DND-41 (cell line): ENCODE measurements at regions not wholly inside any gene's neighbourhood (a gene's known extent, or its start where the extent isn't known, plus 50 kb on each side); places are given as distances from the start of the nearest gene placed in this dataset.

ENCODE experiments used
- ATAC-seq: fragments of 200-7000 bp; cut with Tn5 transposase; 3 replicates; pipeline ENCODE4 v1.9.1; 2021; ENCODE audit warnings: low read depth; ENCODE audit not compliant: insufficient read depth
- DNase-seq: peaks from one replicate; pipeline ENCODE4 v3.0.0-alpha.2; 2020
- H2AFZ ChIP-seq: 2 replicates; pipeline ENCODE4 v1.6.0; 2012; ENCODE audit warnings: low read depth, low read length
- H3K27ac ChIP-seq: 2 replicates; pipeline ENCODE4 v1.5.1; 2012; ENCODE audit warnings: low read length, inconsistent platforms
- H3K27me3 ChIP-seq: fragments of 200-600 bp; sonication (generic); 2 replicates; pipeline ENCODE4 v1.6.0; 2012; ENCODE audit warnings: low read length, mild to moderate bottlenecking, inconsistent platforms; ENCODE audit not compliant: insufficient read depth, poor library complexity
- H3K36me3 ChIP-seq: 2 replicates; pipeline ENCODE4 v1.5.1; 2012; ENCODE audit warnings: low read length, inconsistent platforms; ENCODE audit not compliant: insufficient read depth
- H3K4me1 ChIP-seq: 2 replicates; pipeline ENCODE4 v1.5.1; 2012; ENCODE audit warnings: mild to moderate bottlenecking, low read length; ENCODE audit not compliant: insufficient read depth
- H3K4me2 ChIP-seq: 2 replicates; pipeline ENCODE4 v1.6.0; 2012; ENCODE audit warnings: mild to moderate bottlenecking, moderate library complexity, low read length, inconsistent platforms; ENCODE audit not compliant: insufficient read depth
- H3K4me3 ChIP-seq, 2 experiments: fragments of 200-600 bp in 1 of 2; shearing (Covaris generic) in 1 of 2; 2 replicates each; pipeline ENCODE4 v1.5.1; 2012 to 2016; ENCODE audit warnings: inconsistent platforms in 2 of 2, low read length in 2 of 2, mild to moderate bottlenecking in 2 of 2, low read depth in 1 of 2, moderate library complexity in 1 of 2
- H3K79me2 ChIP-seq: 2 replicates; pipeline ENCODE4 v1.6.0; 2012; ENCODE audit warnings: low read length, inconsistent platforms; ENCODE audit not compliant: insufficient read depth
- H3K9ac ChIP-seq: 2 replicates; pipeline ENCODE4 v1.6.0; 2012; ENCODE audit warnings: low read depth, mild to moderate bottlenecking, inconsistent platforms, low read length, moderate library complexity
- H3K9me3 ChIP-seq: 2 replicates; pipeline ENCODE4 v1.5.1; 2012; ENCODE audit warnings: low read length, moderate library complexity, mild to moderate bottlenecking, inconsistent platforms; ENCODE audit not compliant: insufficient read depth, severe bottlenecking
- H4K20me1 ChIP-seq: 2 replicates; pipeline ENCODE4 v1.6.0; 2012; ENCODE audit warnings: low read length; ENCODE audit not compliant: insufficient read depth
- CTCF ChIP-seq: IDR thresholded peaks from 2 replicates; pipeline ENCODE4 v1.5.1; 2012; ENCODE audit warnings: borderline replicate concordance, low read length, moderate library complexity, mild to moderate bottlenecking; ENCODE audit not compliant: poor library complexity, severe bottlenecking; ENCODE audit errors: extremely low read depth
- EZH2 ChIP-seq: IDR thresholded peaks from 3 replicates; pipeline ENCODE4 v1.6.1; 2012; ENCODE audit warnings: borderline replicate concordance, low read depth, mild to moderate bottlenecking, moderate library complexity, low read length, inconsistent platforms; ENCODE audit not compliant: severe bottlenecking

DNA sequence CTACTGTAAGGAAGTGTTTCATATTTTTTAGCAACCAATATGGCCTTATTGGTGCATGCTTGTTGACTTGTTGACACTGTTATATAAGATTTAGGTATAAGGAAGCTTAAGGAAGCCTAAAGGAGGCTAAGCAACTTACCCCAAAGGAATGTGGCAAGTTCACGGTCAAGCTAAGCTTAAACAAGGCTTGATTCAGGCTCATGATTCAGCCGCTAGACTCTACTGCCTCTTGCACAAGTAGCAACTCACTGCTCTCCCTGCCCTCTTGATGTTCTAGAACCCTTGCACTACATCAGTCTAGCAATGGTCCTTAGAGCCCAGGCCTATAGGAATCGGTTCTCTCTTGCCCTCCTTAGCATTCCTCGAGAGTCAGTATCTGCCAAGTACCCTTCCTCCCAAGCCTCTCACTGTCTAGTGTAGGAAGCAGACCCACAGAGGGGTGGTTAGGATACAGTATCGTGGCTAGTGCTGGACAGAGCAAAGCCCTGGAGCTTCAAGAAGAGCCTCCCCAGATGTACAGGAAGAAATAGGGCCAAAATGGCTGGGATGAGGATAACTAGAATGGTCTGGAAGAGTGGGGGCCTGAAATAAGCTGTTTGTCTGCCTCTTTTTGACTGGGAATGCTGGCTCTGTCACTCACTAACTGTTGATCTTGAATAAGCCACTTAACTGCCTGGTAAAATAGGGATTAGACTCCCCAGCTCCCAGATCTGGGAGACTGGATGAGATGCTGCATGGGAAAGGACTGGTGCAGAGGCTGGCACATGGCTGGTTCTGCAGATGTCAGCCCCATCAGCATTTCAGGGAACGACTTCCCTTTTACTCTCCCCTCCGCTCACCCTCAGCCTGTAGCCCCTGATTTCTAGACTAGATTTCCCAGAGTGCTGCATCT lies 122.2 kb downstream of the NAV1 start:
- no peaks in the 10 kb centered on the region for H3K79me2 ChIP-seq
- no peak overlapping the region for H3K27ac ChIP-seq
- TF ChIP-seq EZH2 (no peak), CTCF (no peak)

GRCh38 chr1:201661823-201662359 lies 123.0 kb downstream of the NAV1 start:
- no peak overlapping the region for H3K4me3 ChIP-seq
- ATAC-seq (no peak), DNase-seq (no peak)
- no peak for TF ChIP-seq EZH2
- no peak for TF ChIP-seq CTCF
- H2AFZ ChIP-seq, result no peak overlapping the region
- no peaks in the 10 kb centered on the region for H3K36me3 ChIP-seq
- H3K27me3 ChIP-seq, result peaks cover 25% of the 10 kb centered on the region
- H3K4me2 ChIP-seq, result no peak overlapping the region
- no peaks in the 10 kb centered on the region for H3K4me1 ChIP-seq
- no peaks in the 10 kb centered on the region for H3K9me3 ChIP-seq
- H3K27ac ChIP-seq, result no peak overlapping the region
- no peaks in the 10 kb centered on the region; the same call in 1 of the 2 replicates for H4K20me1 ChIP-seq
- no peaks in the 10 kb centered on the region for H3K79me2 ChIP-seq
- no peak overlapping the region for H3K9ac ChIP-seq

More for the DNA sequence above, 122.2 kb downstream of the NAV1 start:
- Histone ChIP-seq H3K27me3 (peaks cover 27% of the 10 kb centered on the region), H3K4me3 (no peak overlapping the region), H4K20me1 (peaks cover 4% of the 10 kb centered on the region), H3K36me3 (no peaks in the 10 kb centered on the region), H3K9ac (no peak overlapping the region), H3K9me3 (no peaks in the 10 kb centered on the region), H2AFZ (no peak overlapping the region), H3K4me2 (no peak overlapping the region), H3K4me1 (no peaks in the 10 kb centered on the region)
- ATAC-seq (no peak), DNase-seq (no peak)

DNA sequence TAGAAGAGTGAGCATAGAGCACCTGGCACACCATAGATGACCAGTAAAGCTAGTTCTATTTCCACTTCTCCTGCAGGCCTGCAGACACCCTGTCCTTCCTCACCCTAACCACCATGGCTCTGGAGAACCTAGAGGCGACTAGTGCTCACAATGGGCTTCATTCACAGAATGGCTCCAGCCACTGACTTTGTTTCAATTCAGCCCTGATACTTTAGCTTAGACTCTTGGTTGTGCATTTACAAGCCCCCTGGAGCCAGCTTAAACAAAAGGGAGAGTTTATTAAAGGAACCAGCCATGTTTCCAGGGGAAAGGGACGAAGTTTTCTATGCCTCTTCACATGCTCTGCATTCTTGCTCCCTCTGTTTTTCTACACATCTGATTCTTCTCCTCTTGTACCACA lies 123.7 kb downstream of the NAV1 start:
- H3K4me1 ChIP-seq, result no peaks in the 10 kb centered on the region
- no peak for TF ChIP-seq EZH2
- no peak for TF ChIP-seq CTCF

More for the DNA sequence above, 123.7 kb downstream of the NAV1 start:
- no peaks in the 10 kb centered on the region; the same call in 1 of the 2 replicates for H4K20me1 ChIP-seq
- H3K9me3 ChIP-seq, result no peaks in the 10 kb centered on the region
- H3K4me2 ChIP-seq, result no peak overlapping the region
- peaks cover 25% of the 10 kb centered on the region for H3K27me3 ChIP-seq
- H3K4me3 ChIP-seq, result no peak overlapping the region
- ATAC-seq (no peak), DNase-seq (no peak)
- no peaks in the 10 kb centered on the region for H3K36me3 ChIP-seq
- no peaks in the 10 kb centered on the region for H3K79me2 ChIP-seq
- no peak overlapping the region for H3K27ac ChIP-seq
- H2AFZ ChIP-seq, result no peak overlapping the region
- no peak overlapping the region for H3K9ac ChIP-seq
